Pancreas (tissue), 10 donors: ENCODE measurements at regions not wholly inside any gene's neighbourhood (a gene's known extent, or its start where the extent isn't known, plus 50 kb on each side); places are given as distances from the start of the nearest gene placed in this dataset.

Experiments
- ATAC-seq, 4 donors: fragments of 200-7000 bp; cut with Tn5 transposase; one replicate each; pipeline versions ENCODE4 v1.8.0 to v1.9.1; 2020; ENCODE audit warnings: mild to moderate bottlenecking in 4 of 4, moderate library complexity in 4 of 4
- DNase-seq, 6 donors: peaks; one replicate each; pipeline ENCODE4 v3.0.0-alpha.2; 2020
- FAIRE-seq: peaks from 2 replicates; lab custom pipeline; 2012; peaks lifted over from hg19 to GRCh38; lab: Jason Lieb, UNC
- H3K27ac ChIP-seq, 4 donors: fragments of 200-600 bp; sonication (generic); 1 replicate in 3 of 4; 2 replicates in 1 of 4; pipeline versions ENCODE4 v1.5.0 to v1.8.0; 2020
- H3K27me3 ChIP-seq, 4 donors: fragments of 200-600 bp; one replicate each; pipeline ENCODE4 v1.8.0; 2021
- H3K36me3 ChIP-seq, 3 donors: fragments of 200-600 bp; sonication (generic) in 1 of 3; one replicate each; pipeline versions ENCODE4 v1.5.0 to v1.8.0; 2020 to 2021
- H3K4me1 ChIP-seq, 3 donors: fragments of 200-600 bp; one replicate each; pipeline ENCODE4 v1.8.0; 2021
- H3K4me3 ChIP-seq, 4 donors: fragments of 200-600 bp; sonication (generic) in 2 of 4; one replicate each; pipeline versions ENCODE4 v1.5.0 to v1.8.0; 2020 to 2021
- H3K9me3 ChIP-seq, 4 donors: fragments of 200-600 bp; one replicate each; pipeline ENCODE4 v1.8.0; 2021
- WGBS, 2 donors: extraction: QIAGEN DNeasy Blood & Tissue Kit; methylation state at CpG; one replicate each; pipeline ENCODE4 v1.1.7; 2013; 5-methylcytosine and 5-hydroxymethylcytosine counted together
- intact Hi-C, 3 donors: fragments of 100-400 bp; cut with DNase I; formaldehyde crosslinking; loops; one replicate each; pipeline versions ENCODE4 v1.11.1 to v1.14.2; 2022
- TF ChIP-seq, protein P1 (sequence below), 4 donors: fragments of 200-600 bp; sonication (generic) in 3 of 4; IDR thresholded peaks; one replicate each; pipeline versions ENCODE4 v1.5.0 to v1.8.0; 2021; ENCODE audit warnings: antibody characterized with exemption in 4 of 4
- donor health status: healthy with polysubstance abuse.
- donor health status: DM: no; HTN: no; CAD: no; lungs with moderate emphysema.
- donor health status: DM: no; HTN: no; CAD: no.
- donor health status: control.
- donor health status: control.
- donor health status: Bipolar disorder and iron deficiency.
- donor health status: DM: yes; HTN: yes; CAD: no.
- donor health status: DM: no; HTN: no; CAD: no.
- donor health status: DM: no; HTN: no; CAD: no.
- donor health status: DM: yes; HTN: yes; CAD: no.

DNA sequence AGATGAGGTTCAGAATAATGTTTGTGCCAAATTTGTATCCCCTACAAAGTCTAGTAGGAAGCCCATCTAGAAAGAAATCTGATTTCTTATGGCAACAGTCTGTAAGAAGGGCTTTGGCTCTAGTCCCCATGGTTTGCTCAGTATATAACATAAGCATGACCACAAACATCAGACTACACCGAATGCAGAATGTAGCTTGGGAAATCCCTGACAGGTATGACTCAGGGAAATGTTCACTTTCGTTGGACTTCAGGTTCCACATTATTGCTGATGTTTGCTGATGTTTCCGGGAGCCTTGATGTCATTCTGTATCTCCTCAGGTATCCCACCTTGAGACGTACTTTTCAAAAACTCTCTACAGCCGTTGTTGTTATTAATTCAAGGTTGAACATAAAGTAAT, 304.4 kb upstream of the TGFBR2 start:
- FAIRE-seq (no peak), DNase-seq (no peak), ATAC-seq (no peak)
- 63 to 68% methylated on average over 5 of the region's 5 CpGs for WGBS, 2 donors
- no peaks in the 10 kb centered on the region for H3K9me3 ChIP-seq
- no peaks in the 10 kb centered on the region for H3K27me3 ChIP-seq
- TF ChIP-seq, protein P1, sequence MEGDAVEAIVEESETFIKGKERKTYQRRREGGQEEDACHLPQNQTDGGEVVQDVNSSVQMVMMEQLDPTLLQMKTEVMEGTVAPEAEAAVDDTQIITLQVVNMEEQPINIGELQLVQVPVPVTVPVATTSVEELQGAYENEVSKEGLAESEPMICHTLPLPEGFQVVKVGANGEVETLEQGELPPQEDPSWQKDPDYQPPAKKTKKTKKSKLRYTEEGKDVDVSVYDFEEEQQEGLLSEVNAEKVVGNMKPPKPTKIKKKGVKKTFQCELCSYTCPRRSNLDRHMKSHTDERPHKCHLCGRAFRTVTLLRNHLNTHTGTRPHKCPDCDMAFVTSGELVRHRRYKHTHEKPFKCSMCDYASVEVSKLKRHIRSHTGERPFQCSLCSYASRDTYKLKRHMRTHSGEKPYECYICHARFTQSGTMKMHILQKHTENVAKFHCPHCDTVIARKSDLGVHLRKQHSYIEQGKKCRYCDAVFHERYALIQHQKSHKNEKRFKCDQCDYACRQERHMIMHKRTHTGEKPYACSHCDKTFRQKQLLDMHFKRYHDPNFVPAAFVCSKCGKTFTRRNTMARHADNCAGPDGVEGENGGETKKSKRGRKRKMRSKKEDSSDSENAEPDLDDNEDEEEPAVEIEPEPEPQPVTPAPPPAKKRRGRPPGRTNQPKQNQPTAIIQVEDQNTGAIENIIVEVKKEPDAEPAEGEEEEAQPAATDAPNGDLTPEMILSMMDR (IDR thresholded peaks at IDR 0.05): no peak
- no peaks in the 10 kb centered on the region for H3K4me1 ChIP-seq
- H3K36me3 ChIP-seq: no peaks in the 10 kb centered on the region
- no peak overlapping the region for H3K4me3 ChIP-seq
- no peak overlapping the region for H3K27ac ChIP-seq
- intact Hi-C loops: no loop called here

DNA sequence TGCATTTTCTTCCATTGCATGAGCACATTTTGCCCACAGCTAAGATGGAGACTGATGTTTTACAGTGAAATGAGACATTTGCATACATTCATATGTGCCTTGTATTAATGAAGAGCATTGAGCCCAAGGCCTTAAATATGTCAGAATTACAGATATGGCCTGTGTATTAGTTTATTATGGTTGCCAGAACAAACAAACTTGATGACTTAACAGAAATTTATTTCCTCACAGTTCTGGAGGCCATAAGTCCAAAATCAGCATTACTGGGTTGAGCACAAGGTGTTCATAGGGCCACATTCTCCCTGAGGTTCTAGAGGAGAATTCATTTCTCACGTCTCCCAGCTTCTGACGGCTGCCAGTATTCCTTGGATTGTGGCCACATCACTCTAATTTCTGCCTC, 302.6 kb upstream of the TGFBR2 start:
- no peaks in the 10 kb centered on the region for H3K9me3 ChIP-seq
- FAIRE-seq (no peak), ATAC-seq (no peak), DNase-seq (no peak)
- H3K27me3 ChIP-seq: no peaks in the 10 kb centered on the region
- H3K4me3 ChIP-seq: no peak overlapping the region
- no peaks in the 10 kb centered on the region for H3K36me3 ChIP-seq
- intact Hi-C loops: no loop called here
- 91 to 94% methylated on average over 2 of the region's 2 CpGs for WGBS, 2 donors
- TF ChIP-seq, protein P1 (IDR thresholded peaks at IDR 0.05): no peak
- peaks cover 0 to 7% (median 0%) of the 10 kb centered on the region in 3 donors for H3K4me1 ChIP-seq
- H3K27ac ChIP-seq: no peak overlapping the region

DNA sequence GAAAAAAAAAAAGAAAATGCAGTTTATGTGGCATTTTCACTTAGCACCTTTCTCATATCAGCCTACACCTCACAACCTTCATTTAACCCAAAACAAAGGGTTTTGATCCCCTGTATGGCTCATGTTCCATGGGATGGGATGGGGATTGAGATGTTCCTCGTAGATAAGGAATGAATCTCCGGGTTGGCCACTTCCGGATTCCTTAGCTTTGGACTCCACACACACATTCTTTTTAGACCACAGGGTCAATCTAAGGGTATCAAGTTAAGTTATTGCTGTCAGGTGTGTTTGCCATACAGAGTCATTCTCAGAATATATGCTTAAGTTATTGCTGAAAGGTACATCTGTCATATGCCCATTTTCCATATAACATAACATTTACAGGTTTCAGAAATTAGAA, 301.4 kb upstream of the TGFBR2 start:
- Histone ChIP-seq H3K27ac (no peak overlapping the region), H3K36me3 (no peaks in the 10 kb centered on the region), H3K9me3 (no peaks in the 10 kb centered on the region), H3K4me1 (peaks cover 0 to 7% (median 0%) of the 10 kb centered on the region in 3 donors), H3K4me3 (no peak overlapping the region), H3K27me3 (no peaks in the 10 kb centered on the region)
- ATAC-seq: no peak
- FAIRE-seq: no peak
- intact Hi-C loops: no loop called here
- 76 to 78% methylated on average over 3 of the region's 3 CpGs for WGBS, 2 donors
- DNase-seq: no peak
- TF ChIP-seq, protein P1 (IDR thresholded peaks at IDR 0.05): no peak

DNA sequence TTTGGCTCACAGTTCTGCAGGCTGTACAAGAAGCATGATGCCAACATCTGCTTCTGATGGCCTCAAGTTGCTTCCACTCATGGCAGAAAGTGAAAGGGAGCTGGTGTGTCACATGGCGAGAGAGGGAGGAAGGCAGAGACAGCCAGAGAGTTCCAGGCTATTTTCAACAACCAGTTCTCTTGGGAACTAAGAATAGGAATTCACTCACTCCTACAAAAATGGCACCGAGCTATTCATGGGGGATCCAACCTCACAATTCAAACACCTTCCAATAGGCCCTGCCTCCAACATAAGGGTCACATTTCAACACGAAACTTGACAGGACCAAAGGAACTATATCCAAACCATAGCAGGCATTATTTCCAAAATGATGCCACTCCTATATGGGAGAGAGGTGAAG, 299.5 kb upstream of the TGFBR2 start:
- no peak for DNase-seq
- TF ChIP-seq, protein P1 (IDR thresholded peaks at IDR 0.05): no peak
- Histone ChIP-seq H3K4me1 (peaks cover 0 to 7% (median 0%) of the 10 kb centered on the region in 3 donors), H3K36me3 (no peaks in the 10 kb centered on the region), H3K4me3 (no peak overlapping the region), H3K27me3 (no peaks in the 10 kb centered on the region), H3K9me3 (no peaks in the 10 kb centered on the region), H3K27ac (no peak overlapping the region)
- no peak for FAIRE-seq
- intact Hi-C loops: no loop called here
- 89 to 90% methylated on average over 3 of the region's 3 CpGs for WGBS, 2 donors
- no peak for ATAC-seq

DNA sequence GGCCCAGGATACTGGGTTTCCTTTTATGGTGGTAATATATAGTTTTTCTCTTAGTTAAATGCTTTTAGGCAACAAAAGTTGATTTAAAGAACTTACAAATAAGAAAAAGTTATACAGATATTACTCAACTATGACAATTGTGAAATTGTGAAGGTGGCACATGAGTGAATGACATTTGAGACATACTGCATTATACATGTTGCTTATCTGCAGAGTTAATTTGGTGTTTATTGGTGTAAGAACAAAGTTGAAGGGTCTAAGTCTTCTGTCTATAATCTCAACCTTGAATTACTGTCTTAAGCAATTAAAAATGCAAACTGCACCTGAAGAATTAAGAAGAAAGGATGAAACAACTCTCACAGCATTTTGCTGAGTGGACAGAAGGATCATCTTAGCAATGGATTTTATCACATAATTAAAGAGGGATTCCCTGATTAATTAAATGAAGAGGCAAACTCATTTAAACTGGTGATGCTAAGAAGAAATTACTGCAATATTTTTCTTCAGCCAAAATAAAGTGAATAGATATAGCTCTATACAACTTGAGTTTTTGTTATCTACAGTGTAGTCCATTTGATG, 298.9 kb upstream of the TGFBR2 start:
- TF ChIP-seq, protein P1 (IDR thresholded peaks at IDR 0.05): no peak
- H3K27ac ChIP-seq: peak overlapping the region in 1 of 4 donors; percentile 13
- H3K9me3 ChIP-seq: no peaks in the 10 kb centered on the region
- H3K4me3 ChIP-seq: no peak overlapping the region
- no peaks in the 10 kb centered on the region for H3K27me3 ChIP-seq
- peaks cover 0 to 7% (median 0%) of the 10 kb centered on the region in 3 donors for H3K4me1 ChIP-seq
- intact Hi-C loops: no loop called here
- DNase-seq (no peak), FAIRE-seq (no peak), ATAC-seq (no peak)
- H3K36me3 ChIP-seq: no peaks in the 10 kb centered on the region
